ENCODE measurements at regions not wholly inside any gene's neighbourhood (a gene's known extent, or its start where the extent isn't known, plus 50 kb on each side); places are given as distances from the start of the nearest gene placed in this dataset.

DNA sequence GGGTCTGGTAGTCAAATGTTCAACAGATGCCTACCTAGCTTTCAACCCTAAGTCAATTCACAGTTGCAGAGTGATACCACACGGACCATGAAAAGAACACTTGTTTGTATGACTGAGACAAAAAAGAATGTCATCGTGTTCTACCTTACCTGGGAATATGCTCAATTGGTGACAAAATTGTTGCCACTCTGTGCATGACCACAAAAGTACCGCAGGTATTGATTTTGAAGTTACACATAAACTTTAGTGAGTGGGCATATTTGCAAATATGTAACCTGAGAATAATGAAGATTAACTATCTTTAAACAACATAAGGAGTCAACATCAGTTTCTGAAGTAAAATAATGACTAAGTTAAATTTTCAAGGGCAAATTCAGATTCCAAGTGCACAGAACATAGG, 53.4 kb upstream of the SNRPN start:
- Histone ChIP-seq H3K27ac (ENCODE audit: low read depth in 1 of 2, low read length in 2 of 2) (no peak overlapping the region), H3K4me1 (ENCODE audit: control insufficient read depth in 4 of 4, insufficient read depth in 4 of 4, low read length in 3 of 4) (no peaks in the 10 kb centered on the region), H3K9me3 (ENCODE audit: control insufficient read depth in 4 of 4, low read length in 3 of 4) (peaks cover 0 to 3% (median 2%) of the 10 kb centered on the region in 4 donors), H3K9ac (ENCODE audit: low read depth in 1 of 2, low read length in 2 of 2) (no peak overlapping the region), H3K36me3 (ENCODE audit: control insufficient read depth in 4 of 4, insufficient read depth in 3 of 4, low read depth in 1 of 4, low read length in 3 of 4) (no peaks in the 10 kb centered on the region), H3K27me3 (ENCODE audit: control insufficient read depth in 4 of 4, insufficient read depth in 4 of 4, low read length in 3 of 4) (no peaks in the 10 kb centered on the region), H3K4me3 (ENCODE audit: low read depth in 1 of 3, low read length in 3 of 3) (no peak overlapping the region)
- no peak for TF ChIP-seq HNF4G (IDR thresholded peaks at IDR 0.05)
- TF ChIP-seq, protein P1, sequence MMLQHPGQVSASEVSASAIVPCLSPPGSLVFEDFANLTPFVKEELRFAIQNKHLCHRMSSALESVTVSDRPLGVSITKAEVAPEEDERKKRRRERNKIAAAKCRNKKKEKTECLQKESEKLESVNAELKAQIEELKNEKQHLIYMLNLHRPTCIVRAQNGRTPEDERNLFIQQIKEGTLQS (IDR thresholded peaks at IDR 0.05) = no peak
- no peak for TF ChIP-seq GABPA (IDR thresholded peaks at IDR 0.05 in 1 of 2, conservative IDR thresholded peaks at IDR 0.05 in 1 of 2)
- TF ChIP-seq, protein P2, sequence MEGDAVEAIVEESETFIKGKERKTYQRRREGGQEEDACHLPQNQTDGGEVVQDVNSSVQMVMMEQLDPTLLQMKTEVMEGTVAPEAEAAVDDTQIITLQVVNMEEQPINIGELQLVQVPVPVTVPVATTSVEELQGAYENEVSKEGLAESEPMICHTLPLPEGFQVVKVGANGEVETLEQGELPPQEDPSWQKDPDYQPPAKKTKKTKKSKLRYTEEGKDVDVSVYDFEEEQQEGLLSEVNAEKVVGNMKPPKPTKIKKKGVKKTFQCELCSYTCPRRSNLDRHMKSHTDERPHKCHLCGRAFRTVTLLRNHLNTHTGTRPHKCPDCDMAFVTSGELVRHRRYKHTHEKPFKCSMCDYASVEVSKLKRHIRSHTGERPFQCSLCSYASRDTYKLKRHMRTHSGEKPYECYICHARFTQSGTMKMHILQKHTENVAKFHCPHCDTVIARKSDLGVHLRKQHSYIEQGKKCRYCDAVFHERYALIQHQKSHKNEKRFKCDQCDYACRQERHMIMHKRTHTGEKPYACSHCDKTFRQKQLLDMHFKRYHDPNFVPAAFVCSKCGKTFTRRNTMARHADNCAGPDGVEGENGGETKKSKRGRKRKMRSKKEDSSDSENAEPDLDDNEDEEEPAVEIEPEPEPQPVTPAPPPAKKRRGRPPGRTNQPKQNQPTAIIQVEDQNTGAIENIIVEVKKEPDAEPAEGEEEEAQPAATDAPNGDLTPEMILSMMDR (IDR thresholded peaks at IDR 0.05; ENCODE audit: low read depth, low read length, missing input control) = no peak
- TF ChIP-seq YY1 (IDR thresholded peaks at IDR 0.05) = no peak
- TF ChIP-seq SP1 (IDR thresholded peaks at IDR 0.05) = no peak
- TF ChIP-seq TAF1 (conservative IDR thresholded peaks at IDR 0.05) = no peak
- TF ChIP-seq RAD21 (IDR thresholded peaks at IDR 0.05) = no peak
- 30% methylated on average over 3 of the region's 3 CpGs for WGBS
- no peak for DNase-seq (ENCODE audit: low spot score)

Measured in liver (tissue), 8 donors.